ENCODE measurements at regions not wholly inside any gene's neighbourhood (a gene's known extent, or its start where the extent isn't known, plus 50 kb on each side); places are given as distances from the start of the nearest gene placed in this dataset.

DNA sequence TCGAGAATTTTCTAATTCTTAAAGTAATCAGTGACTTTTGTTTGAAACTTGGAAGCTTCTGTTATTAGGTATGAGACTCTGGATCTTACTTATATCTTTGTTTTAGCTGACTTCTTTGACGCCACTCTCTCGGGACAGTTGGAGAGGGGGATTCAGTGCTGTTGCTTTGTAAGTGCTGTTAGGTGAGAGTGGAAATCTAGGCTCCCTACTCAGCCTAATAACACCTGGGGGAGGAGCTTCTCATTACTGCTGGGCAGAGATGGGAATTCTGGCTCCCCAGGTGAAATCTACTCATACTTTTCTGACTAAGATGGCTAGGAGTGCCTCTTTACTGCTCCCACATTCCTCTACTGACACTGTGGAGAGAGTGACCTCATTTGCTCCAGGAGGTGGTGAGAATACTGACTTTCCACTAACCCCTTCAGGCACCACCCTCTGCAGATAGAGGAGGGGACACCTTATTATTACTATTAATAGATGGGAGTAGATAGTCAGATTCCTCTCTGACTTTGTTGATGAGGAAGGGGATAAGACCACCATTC is 324.9 kb upstream of the SPRY2 start (continued):
- TF ChIP-seq ZNF571 (tag by site-specific recombination; IDR thresholded peaks at IDR 0.05) (no peak), KLF9 (tag by site-specific recombination; IDR thresholded peaks at IDR 0.05; ENCODE audit: low read depth) (no peak), ZNF549 (tag by site-specific recombination; IDR thresholded peaks at IDR 0.05) (no peak), ZNF114 (tag by site-specific recombination; IDR thresholded peaks at IDR 0.05) (no peak), ZSCAN23 (tag by site-specific recombination; IDR thresholded peaks at IDR 0.05) (no peak)
- TF ChIP-seq, protein P1, sequence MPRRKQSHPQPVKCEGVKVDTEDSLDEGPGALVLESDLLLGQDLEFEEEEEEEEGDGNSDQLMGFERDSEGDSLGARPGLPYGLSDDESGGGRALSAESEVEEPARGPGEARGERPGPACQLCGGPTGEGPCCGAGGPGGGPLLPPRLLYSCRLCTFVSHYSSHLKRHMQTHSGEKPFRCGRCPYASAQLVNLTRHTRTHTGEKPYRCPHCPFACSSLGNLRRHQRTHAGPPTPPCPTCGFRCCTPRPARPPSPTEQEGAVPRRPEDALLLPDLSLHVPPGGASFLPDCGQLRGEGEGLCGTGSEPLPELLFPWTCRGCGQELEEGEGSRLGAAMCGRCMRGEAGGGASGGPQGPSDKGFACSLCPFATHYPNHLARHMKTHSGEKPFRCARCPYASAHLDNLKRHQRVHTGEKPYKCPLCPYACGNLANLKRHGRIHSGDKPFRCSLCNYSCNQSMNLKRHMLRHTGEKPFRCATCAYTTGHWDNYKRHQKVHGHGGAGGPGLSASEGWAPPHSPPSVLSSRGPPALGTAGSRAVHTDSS (tag by site-specific recombination; IDR thresholded peaks at IDR 0.05) = no peak

DNA sequence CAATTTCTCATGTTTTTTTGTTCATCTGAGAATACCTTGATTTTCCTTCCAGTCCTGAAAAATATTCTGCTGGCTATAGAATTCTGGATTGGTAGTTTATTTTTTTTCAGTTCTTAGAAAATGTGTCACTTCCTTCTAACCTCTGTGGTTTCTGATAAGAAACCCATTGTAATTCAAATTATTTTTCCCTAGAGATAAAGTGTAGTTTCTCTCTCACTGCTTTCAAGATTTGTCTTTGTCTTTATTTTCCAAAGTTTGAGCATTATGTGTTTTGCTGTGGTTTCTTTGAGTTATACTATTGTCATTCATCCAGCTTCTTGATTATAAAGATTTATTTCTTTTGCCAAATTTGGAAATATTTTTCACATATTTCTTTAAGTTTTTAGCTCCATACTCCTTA is 324.0 kb upstream of the SPRY2 start:
- CTCF ChIA-PET = no interaction called here
- TF ChIP-seq KLF10 (tag by site-specific recombination; IDR thresholded peaks at IDR 0.05) = no peak
- TF ChIP-seq ZNF214 (tag by site-specific recombination; IDR thresholded peaks at IDR 0.05; ENCODE audit: borderline replicate concordance) = no peak
- no peak for TF ChIP-seq ZNF529 (tag by site-specific recombination; IDR thresholded peaks at IDR 0.05; ENCODE audit: insufficient replicate concordance)
- no peak for TF ChIP-seq ZNF692 (tag by site-specific recombination; IDR thresholded peaks at IDR 0.05)
- no peak for TF ChIP-seq ZNF544 (tag by site-specific recombination; IDR thresholded peaks at IDR 0.05)
- no peak for TF ChIP-seq ZBTB20 (tag by site-specific recombination; IDR thresholded peaks at IDR 0.05)
- TF ChIP-seq SP2 (tag by site-specific recombination; IDR thresholded peaks at IDR 0.05) = no peak
- TF ChIP-seq, protein P2, sequence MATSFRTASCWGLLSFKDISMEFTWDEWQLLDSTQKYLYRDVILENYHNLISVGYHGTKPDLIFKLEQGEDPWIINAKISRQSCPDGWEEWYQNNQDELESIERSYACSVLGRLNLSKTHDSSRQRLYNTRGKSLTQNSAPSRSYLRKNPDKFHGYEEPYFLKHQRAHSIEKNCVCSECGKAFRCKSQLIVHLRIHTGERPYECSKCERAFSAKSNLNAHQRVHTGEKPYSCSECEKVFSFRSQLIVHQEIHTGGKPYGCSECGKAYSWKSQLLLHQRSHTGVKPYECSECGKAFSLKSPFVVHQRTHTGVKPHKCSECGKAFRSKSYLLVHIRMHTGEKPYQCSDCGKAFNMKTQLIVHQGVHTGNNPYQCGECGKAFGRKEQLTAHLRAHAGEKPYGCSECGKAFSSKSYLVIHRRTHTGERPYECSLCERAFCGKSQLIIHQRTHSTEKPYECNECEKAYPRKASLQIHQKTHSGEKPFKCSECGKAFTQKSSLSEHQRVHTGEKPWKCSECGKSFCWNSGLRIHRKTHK (tag by site-specific recombination; IDR thresholded peaks at IDR 0.05) = no peak
- no peak for TF ChIP-seq ZNF791 (tag by site-specific recombination; IDR thresholded peaks at IDR 0.05)
- POLR2A ChIA-PET = no interaction called here
- Histone ChIP-seq H3K4me3 (ENCODE audit: low read depth, low read length) (no peak overlapping the region), H3K4me1 (ENCODE audit: control insufficient read depth, insufficient read depth, low read length) (no peaks in the 10 kb centered on the region), H3K9me3 (ENCODE audit: control insufficient read depth, insufficient read depth, low read depth, low read length) (no peaks in the 10 kb centered on the region), H3K36me3 (ENCODE audit: control insufficient read depth in 2 of 2, insufficient read depth in 1 of 2, low read length in 2 of 2) (no peaks in the 10 kb centered on the region), H3K27ac (ENCODE audit: extremely low read depth, low read depth, low read length) (no peak overlapping the region)

- ChIA-PET CTCF (no interaction called here), POLR2A (no interaction called here)
- no peak overlapping the region for H3K27ac ChIP-seq (ENCODE audit: extremely low read depth, low read depth, low read length)
- H3K4me1 ChIP-seq (ENCODE audit: control insufficient read depth, insufficient read depth, low read length) = no peaks in the 10 kb centered on the region
- H3K9me3 ChIP-seq (ENCODE audit: control insufficient read depth, insufficient read depth, low read depth, low read length) = no peaks in the 10 kb centered on the region
- TF ChIP-seq ZNF692 (tag by site-specific recombination; IDR thresholded peaks at IDR 0.05) (no peak), ZBTB48 (tag by site-specific recombination; IDR thresholded peaks at IDR 0.05) (no peak)
- no peak overlapping the region for H3K4me3 ChIP-seq (ENCODE audit: low read depth, low read length)
- H3K36me3 ChIP-seq (ENCODE audit: control insufficient read depth in 2 of 2, insufficient read depth in 1 of 2, low read length in 2 of 2) = no peaks in the 10 kb centered on the region
These were observed 322.9 kb upstream of the SPRY2 start for GRCh38 chr13:80663788-80664187.
